H1 (cell line): ENCODE measurements at regions not wholly inside any gene's neighbourhood (a gene's known extent, or its start where the extent isn't known, plus 50 kb on each side); places are given as distances from the start of the nearest gene placed in this dataset.

Experiments used
- CTCF ChIA-PET: fragments of 300-600 bp; sonication (Branson Sonifier 250); formaldehyde crosslinking; loops from one replicate; lab custom pipeline; 2021; ENCODE audit not compliant: partially characterized antibody; lab: Charles Lee
- POLR2A ChIA-PET: fragments of 300-600 bp; sonication (Branson Sonifier 250); formaldehyde crosslinking; loops from one replicate; lab custom pipeline; 2021; ENCODE audit warnings: inconsistent platforms; ENCODE audit not compliant: partially characterized antibody; lab: Charles Lee
- DNase-seq, 2 experiments: peaks; one replicate each; pipeline versions ENCODE4 v3.0.0 to v3.0.0-alpha.2; 2010 to 2022; ENCODE audit warnings: low spot score in 2 of 2, low read depth in 1 of 2, mixed read lengths in 1 of 2
- FAIRE-seq: peaks from 2 replicates; lab custom pipeline; 2011; peaks lifted over from hg19 to GRCh38; lab: Jason Lieb, UNC
- H2AFZ ChIP-seq: 2 replicates; pipeline ENCODE4 v1.8.1; 2012; ENCODE audit warnings: low read length, inconsistent platforms
- H2AK5ac ChIP-seq: 2 replicates; pipeline ENCODE4 v1.6.1; 2013; ENCODE audit warnings: low read depth, low read length
- H2BK120ac ChIP-seq: replicated peaks from 2 replicates; pipeline ENCODE3; 2013; ENCODE audit warnings: low read depth, low read length, inconsistent platforms
- H2BK12ac ChIP-seq: 2 replicates; pipeline ENCODE4 v1.6.1; 2013; ENCODE audit warnings: low read depth, low read length
- H2BK15ac ChIP-seq: 2 replicates; pipeline ENCODE4 v1.6.1; 2013; ENCODE audit warnings: low read length
- H2BK20ac ChIP-seq: 2 replicates; pipeline ENCODE4 v1.6.1; 2013; ENCODE audit warnings: low read length
- H2BK5ac ChIP-seq: 2 replicates; pipeline ENCODE4 v1.6.1; 2013; ENCODE audit warnings: low read depth, low read length
- H3K14ac ChIP-seq: 2 replicates; pipeline ENCODE4 v1.6.1; 2013; ENCODE audit warnings: inconsistent platforms; ENCODE audit not compliant: insufficient read length
- H3K18ac ChIP-seq: 2 replicates; pipeline ENCODE4 v1.6.1; 2013; ENCODE audit warnings: low read length; ENCODE audit errors: extremely low read depth
- H3K23ac ChIP-seq: 2 replicates; pipeline ENCODE4 v1.6.1; 2013; ENCODE audit warnings: inconsistent platforms; ENCODE audit not compliant: insufficient read length
- H3K23me2 ChIP-seq: 2 replicates; pipeline ENCODE4 v1.6.1; 2013; ENCODE audit warnings: low read depth, low read length
- H3K27ac ChIP-seq: 2 replicates; pipeline ENCODE4 v1.6.1; 2011; ENCODE audit warnings: low read depth, low read length, inconsistent platforms
- H3K27me3 ChIP-seq, 4 experiments: replicated peaks in 1 of 4; 1 replicate in 1 of 4; 2 replicates in 3 of 4; pipeline versions ENCODE4 v1.6.1 to v1.8.1; 2011 to 2013; ENCODE audit warnings: low read length in 3 of 4, mild to moderate bottlenecking in 3 of 4, inconsistent platforms in 2 of 4, mixed read lengths in 2 of 4, moderate library complexity in 1 of 4; ENCODE audit not compliant: control insufficient read depth in 3 of 4, insufficient read depth in 3 of 4; ENCODE audit errors: extremely low read depth in 1 of 4
- H3K36me3 ChIP-seq, 4 experiments: 2 replicates each; pipeline versions ENCODE4 v1.6.1 to v1.8.1; 2011 to 2013; ENCODE audit warnings: mild to moderate bottlenecking in 4 of 4, low read length in 3 of 4, moderate library complexity in 2 of 4, control low read depth in 1 of 4, inconsistent platforms in 1 of 4; ENCODE audit not compliant: insufficient read depth in 4 of 4, control insufficient read depth in 2 of 4
- H3K4ac ChIP-seq: replicated peaks from 2 replicates; pipeline ENCODE3; 2013; ENCODE audit warnings: low read length, low read depth, mixed read lengths, inconsistent platforms; ENCODE audit not compliant: insufficient read length
- H3K4me1 ChIP-seq, 4 experiments: replicated peaks in 1 of 4; 1 replicate in 1 of 4; 2 replicates in 3 of 4; pipeline versions ENCODE4 v1.6.1 to v1.8.1; 2011 to 2013; ENCODE audit warnings: low read length in 3 of 4, inconsistent platforms in 2 of 4, mixed read lengths in 1 of 4; ENCODE audit not compliant: insufficient read depth in 4 of 4, control insufficient read depth in 3 of 4
- H3K4me2 ChIP-seq, 2 experiments: 2 replicates each; pipeline versions ENCODE4 v1.6.1 to v1.8.1; 2011 to 2013; ENCODE audit warnings: low read depth in 2 of 2, low read length in 2 of 2, control low read depth in 1 of 2, inconsistent platforms in 1 of 2, mild to moderate bottlenecking in 1 of 2; ENCODE audit not compliant: insufficient read depth in 1 of 2
- H3K4me3 ChIP-seq, 4 experiments: fragments of 200-600, 300-600 bp in 1 of 4; sonication (generic), shearing (Covaris generic), sonication (Bioruptor Twin) in 1 of 4; 2 replicates each; pipeline versions ENCODE4 v1.5.1 to v1.8.1; 2011 to 2016; ENCODE audit warnings: low read length in 4 of 4, low read depth in 3 of 4, control low read depth in 2 of 4, inconsistent platforms in 2 of 4, mild to moderate bottlenecking in 2 of 4, mixed read lengths in 1 of 4, moderate library complexity in 1 of 4; ENCODE audit not compliant: insufficient read depth in 2 of 4; ENCODE audit errors: extremely low read depth in 1 of 4
- H3K56ac ChIP-seq: replicated peaks from 2 replicates; pipeline ENCODE3; 2013; ENCODE audit warnings: low read depth, mild to moderate bottlenecking, mixed read lengths, low read length, inconsistent platforms; ENCODE audit not compliant: insufficient read length
- H3K79me1 ChIP-seq: 2 replicates; pipeline ENCODE4 v1.6.1; 2013; ENCODE audit warnings: low read depth, low read length, control low read depth
- H3K79me2 ChIP-seq, 2 experiments: 2 replicates each; pipeline versions ENCODE4 v1.6.1 to v1.8.1; 2012 to 2013; ENCODE audit warnings: low read length in 2 of 2, mild to moderate bottlenecking in 2 of 2, inconsistent platforms in 1 of 2; ENCODE audit not compliant: insufficient read depth in 2 of 2, control insufficient read depth in 1 of 2
- H3K9ac ChIP-seq, 4 experiments: replicated peaks in 1 of 4; 1 replicate in 1 of 4; 2 replicates in 3 of 4; pipeline versions ENCODE4 v1.6.1 to v1.8.1; 2011 to 2013; ENCODE audit warnings: low read depth in 3 of 4, low read length in 3 of 4, control low read depth in 2 of 4, mild to moderate bottlenecking in 2 of 4, moderate library complexity in 2 of 4, inconsistent platforms in 1 of 4; ENCODE audit errors: extremely low read depth in 1 of 4
- H3K9me3 ChIP-seq, 2 experiments: 2 replicates each; pipeline versions ENCODE4 v1.6.1 to v1.8.1; 2012 to 2013; ENCODE audit warnings: mild to moderate bottlenecking in 2 of 2, moderate library complexity in 2 of 2, control low read depth in 1 of 2, inconsistent platforms in 1 of 2, low read depth in 1 of 2, low read length in 1 of 2, mixed read lengths in 1 of 2; ENCODE audit not compliant: insufficient read depth in 2 of 2
- H4K20me1 ChIP-seq, 2 experiments: replicated peaks in 1 of 2; 2 replicates each; pipeline versions ENCODE3 to v1.8.1; 2011 to 2013; ENCODE audit warnings: inconsistent platforms in 2 of 2, low read length in 2 of 2, mild to moderate bottlenecking in 1 of 2; ENCODE audit not compliant: insufficient read depth in 2 of 2, control insufficient read depth in 1 of 2
- H4K5ac ChIP-seq: 2 replicates; pipeline ENCODE4 v1.6.1; 2013; ENCODE audit warnings: low read length, low read depth, mixed read lengths, inconsistent platforms; ENCODE audit not compliant: insufficient read length
- H4K8ac ChIP-seq: 2 replicates; pipeline ENCODE4 v1.8.0; 2013; ENCODE audit warnings: mild to moderate bottlenecking, moderate library complexity, low read length, inconsistent platforms; ENCODE audit not compliant: insufficient read depth; ENCODE audit errors: extremely low read depth
- H4K91ac ChIP-seq: replicated peaks from 2 replicates; pipeline ENCODE3; 2013; ENCODE audit warnings: low read length, mixed read lengths, inconsistent platforms; ENCODE audit not compliant: insufficient read length
- EP300 ChIP-seq, 2 experiments: IDR thresholded peaks; 1 replicate in 1 of 2; 2 replicates in 1 of 2; pipeline ENCODE4 v1.6.1; 2011 to 2012; ENCODE audit warnings: low read depth in 2 of 2, low read length in 2 of 2, mild to moderate bottlenecking in 2 of 2, borderline replicate concordance in 1 of 2, inconsistent platforms in 1 of 2, moderate library complexity in 1 of 2
- MAFK ChIP-seq: IDR thresholded peaks from 2 replicates; pipeline ENCODE4 v1.6.1; 2012; ENCODE audit warnings: low read depth, mild to moderate bottlenecking, improper control_type of control experiment, low read length
- RFX5 ChIP-seq: IDR thresholded peaks from 2 replicates; pipeline ENCODE4 v1.6.1; 2011; ENCODE audit warnings: low read depth, low read length, improper control_type of control experiment, borderline replicate concordance

- Histone ChIP-seq H2BK20ac (no peak overlapping the region), H3K4me3 (no peak overlapping the region), H3K27ac (no peak overlapping the region), H4K5ac (no peak overlapping the region), H3K23ac (no peak overlapping the region), H3K56ac (no peak overlapping the region), H3K18ac (no peak overlapping the region), H3K23me2 (no peaks in the 10 kb centered on the region; the same call in 1 of the 2 replicates), H2AFZ (no peak overlapping the region), H2BK15ac (no peak overlapping the region), H3K4me2 (no peak overlapping the region), H4K91ac (no peak overlapping the region), H2AK5ac (no peak overlapping the region), H3K79me2 (no peaks in the 10 kb centered on the region), H2BK12ac (no peak overlapping the region), H2BK5ac (no peak overlapping the region), H2BK120ac (no peak overlapping the region), H3K9ac (no peak overlapping the region), H4K8ac (no peak overlapping the region), H3K4me1 (no peaks in the 10 kb centered on the region), H3K27me3 (no peaks in the 10 kb centered on the region), H3K14ac (no peak overlapping the region), H4K20me1 (no peaks in the 10 kb centered on the region), H3K79me1 (no peaks in the 10 kb centered on the region), H3K4ac (no peak overlapping the region), H3K36me3 (no peaks in the 10 kb centered on the region), H3K9me3 (no peaks in the 10 kb centered on the region)
- CTCF ChIA-PET = no interaction called here
- FAIRE-seq (no peak), DNase-seq (no peak)
- TF ChIP-seq MAFK (no peak), EP300 (IDR thresholded peaks at IDR 0.05; ENCODE audit: borderline replicate concordance in 1 of 2, low read depth in 2 of 2, low read length in 2 of 2) (no peak), RFX5 (no peak)
- POLR2A ChIA-PET = no interaction called here
These were observed 76.9 kb upstream of the EFCAB3 start for GRCh38 chr17:62303476-62303875.
